Prostate gland (tissue), 2 donors: ENCODE measurements at regions not wholly inside any gene's neighbourhood (a gene's known extent, or its start where the extent isn't known, plus 50 kb on each side); places are given as distances from the start of the nearest gene placed in this dataset.

Experiments
- POLR2AphosphoS5 ChIP-seq: sonication (generic); formaldehyde crosslinking; IDR thresholded peaks from one replicate; pipeline ENCODE4 v1.6.1; 2017; ENCODE audit warnings: antibody characterized with exemption
- TF ChIP-seq, protein P1 (sequence below), 4 experiments: fragments of 200-600 bp in 2 of 4; fragments of 450-650 bp in 2 of 4; sonication (generic) in 2 of 4; IDR thresholded peaks; 1 replicate in 3 of 4; 2 replicates in 1 of 4; pipeline ENCODE4 v1.5.1; 2016 to 2019; ENCODE audit warnings: antibody characterized with exemption in 4 of 4, mild to moderate bottlenecking in 2 of 4, moderate library complexity in 2 of 4

DNA sequence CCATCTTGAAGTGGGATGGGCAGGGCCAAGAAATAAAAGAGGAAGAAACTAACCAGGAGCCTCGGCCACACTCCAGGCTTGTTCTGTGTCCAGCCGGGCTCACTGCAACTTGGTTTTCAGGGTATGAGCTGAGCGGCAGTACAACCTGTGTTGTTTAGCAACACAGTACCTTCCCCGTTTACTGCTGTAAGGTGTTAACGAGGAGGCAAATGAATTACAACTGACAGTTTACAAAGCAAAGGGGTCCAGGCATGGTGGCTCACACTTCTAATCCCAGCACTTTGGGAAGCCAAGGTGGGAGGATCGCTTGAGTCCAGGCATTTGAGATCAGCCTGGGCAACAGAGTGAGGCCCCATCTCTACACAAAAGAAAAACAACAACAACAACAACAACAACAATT lies 481.3 kb upstream of the SULF2 start:
- TF ChIP-seq, protein P1, sequence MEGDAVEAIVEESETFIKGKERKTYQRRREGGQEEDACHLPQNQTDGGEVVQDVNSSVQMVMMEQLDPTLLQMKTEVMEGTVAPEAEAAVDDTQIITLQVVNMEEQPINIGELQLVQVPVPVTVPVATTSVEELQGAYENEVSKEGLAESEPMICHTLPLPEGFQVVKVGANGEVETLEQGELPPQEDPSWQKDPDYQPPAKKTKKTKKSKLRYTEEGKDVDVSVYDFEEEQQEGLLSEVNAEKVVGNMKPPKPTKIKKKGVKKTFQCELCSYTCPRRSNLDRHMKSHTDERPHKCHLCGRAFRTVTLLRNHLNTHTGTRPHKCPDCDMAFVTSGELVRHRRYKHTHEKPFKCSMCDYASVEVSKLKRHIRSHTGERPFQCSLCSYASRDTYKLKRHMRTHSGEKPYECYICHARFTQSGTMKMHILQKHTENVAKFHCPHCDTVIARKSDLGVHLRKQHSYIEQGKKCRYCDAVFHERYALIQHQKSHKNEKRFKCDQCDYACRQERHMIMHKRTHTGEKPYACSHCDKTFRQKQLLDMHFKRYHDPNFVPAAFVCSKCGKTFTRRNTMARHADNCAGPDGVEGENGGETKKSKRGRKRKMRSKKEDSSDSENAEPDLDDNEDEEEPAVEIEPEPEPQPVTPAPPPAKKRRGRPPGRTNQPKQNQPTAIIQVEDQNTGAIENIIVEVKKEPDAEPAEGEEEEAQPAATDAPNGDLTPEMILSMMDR (IDR thresholded peaks at IDR 0.05): no peak
- no peak for TF ChIP-seq POLR2AphosphoS5
